Calu3 (cell line): ENCODE measurements at regions not wholly inside any gene's neighbourhood (a gene's known extent, or its start where the extent isn't known, plus 50 kb on each side); places are given as distances from the start of the nearest gene placed in this dataset.

Experiments used
- BruUV-seq: library from RNA; stranded (reverse); fragments of 400-500 nt; replicated peaks from 2 replicates; lab custom pipeline; 2021; lab: Mats Ljungman, UMichigan
- CTCF ChIA-PET: fragments of 300-600 bp; sonication (Branson Sonifier 250); formaldehyde crosslinking; loops from one replicate; lab custom pipeline; 2022; ENCODE audit warnings: antibody characterized with exemption; lab: Charles Lee
- DNase-seq: peaks from one replicate; pipeline ENCODE4 v3.0.0; 2022
- H3K27ac Mint-ChIP-seq: one replicate; pipeline ENCODE4 v1.8.0; 2022; ENCODE audit warnings: mixed read lengths; ENCODE audit not compliant: unreplicated experiment
- H3K27me3 Mint-ChIP-seq: one replicate; pipeline ENCODE4 v1.8.0; 2022; ENCODE audit warnings: mixed read lengths; ENCODE audit not compliant: unreplicated experiment
- H3K36me3 Mint-ChIP-seq: one replicate; pipeline ENCODE4 v1.8.0; 2022; ENCODE audit warnings: mild to moderate bottlenecking, moderate library complexity, mixed read lengths; ENCODE audit not compliant: insufficient read depth, unreplicated experiment
- H3K4me1 Mint-ChIP-seq: one replicate; pipeline ENCODE4 v1.8.0; 2022; ENCODE audit warnings: mild to moderate bottlenecking, low read depth, mixed read lengths; ENCODE audit not compliant: unreplicated experiment
- H3K4me3 Mint-ChIP-seq: one replicate; pipeline ENCODE4 v1.8.0; 2022; ENCODE audit warnings: mild to moderate bottlenecking, low read depth, moderate library complexity, mixed read lengths; ENCODE audit not compliant: unreplicated experiment
- H3K9me3 Mint-ChIP-seq: one replicate; pipeline ENCODE4 v1.8.0; 2022; ENCODE audit warnings: low read depth, mixed read lengths; ENCODE audit not compliant: unreplicated experiment
- CTCF ChIP-seq: fragments of 200-600 bp; IDR thresholded peaks from one replicate; pipeline ENCODE4 v1.8.0; 2022; ENCODE audit warnings: antibody characterized with exemption; ENCODE audit not compliant: unreplicated experiment
- intact Hi-C: fragments of 100-400 bp; cut with micrococcal nuclease; formaldehyde crosslinking; loops from one replicate; pipeline ENCODE4 v1.10.0; 2022; ENCODE audit not compliant: unreplicated experiment

DNA sequence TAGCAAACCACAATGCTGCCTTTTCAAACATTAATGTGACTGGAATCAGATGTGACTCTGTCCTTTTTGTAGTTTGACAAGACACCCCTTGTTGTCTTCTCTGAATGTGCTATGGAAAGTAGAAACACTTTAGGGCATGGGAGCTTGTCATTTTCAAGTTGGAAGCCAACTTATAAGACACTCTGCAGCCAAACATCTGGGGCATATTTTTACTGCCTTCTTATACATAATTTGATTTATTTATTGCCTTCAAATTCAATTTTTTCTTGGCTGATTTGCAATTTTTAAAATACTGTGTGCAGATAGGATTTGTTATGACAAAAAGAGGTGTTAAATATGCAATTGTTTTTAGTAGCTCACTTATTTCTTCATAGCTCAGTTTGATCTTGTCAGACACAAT, 1002.0 kb upstream of the PCDH7 start:
- TF ChIP-seq CTCF = no peak

DNA sequence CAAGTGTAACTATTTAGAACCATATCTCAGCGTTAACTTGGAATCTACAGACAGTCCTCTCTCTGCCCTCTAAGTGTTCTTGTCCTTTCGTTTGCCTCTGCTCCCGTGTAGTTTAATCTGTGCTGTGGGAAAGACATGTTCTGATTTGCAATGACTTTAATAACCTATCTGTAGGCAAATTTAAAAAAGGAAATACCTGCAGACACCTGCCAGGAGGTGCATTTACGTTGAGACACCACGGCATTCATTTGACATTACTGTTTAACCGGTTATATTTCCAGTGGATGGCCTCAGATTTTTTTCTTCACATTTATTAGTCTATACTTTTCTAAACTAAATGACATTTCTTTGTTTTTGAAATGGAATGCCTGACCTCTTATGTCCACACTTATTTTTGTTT, 997.9 kb upstream of the PCDH7 start:
- Mint-ChIP-seq H3K36me3 (no peaks in the 10 kb centered on the region), H3K4me1 (no peaks in the 10 kb centered on the region), H3K4me3 (no peak overlapping the region), H3K9me3 (peaks cover 2% of the 10 kb centered on the region), H3K27me3 (no peaks in the 10 kb centered on the region), H3K27ac (no peak overlapping the region)
- DNase-seq = no peak
- intact Hi-C loops = no loop called here
- no TSS peak for BruUV-seq
- TF ChIP-seq CTCF = no peak
- CTCF ChIA-PET = no interaction called here

More for the DNA sequence above, 1002.0 kb upstream of the PCDH7 start:
- Mint-ChIP-seq H3K4me1 (no peaks in the 10 kb centered on the region), H3K27me3 (no peaks in the 10 kb centered on the region), H3K36me3 (no peaks in the 10 kb centered on the region), H3K9me3 (peaks cover 2% of the 10 kb centered on the region), H3K4me3 (no peak overlapping the region), H3K27ac (no peak overlapping the region)
- intact Hi-C loops = no loop called here
- CTCF ChIA-PET = no interaction called here
- DNase-seq = no peak
- no TSS peak for BruUV-seq

DNA sequence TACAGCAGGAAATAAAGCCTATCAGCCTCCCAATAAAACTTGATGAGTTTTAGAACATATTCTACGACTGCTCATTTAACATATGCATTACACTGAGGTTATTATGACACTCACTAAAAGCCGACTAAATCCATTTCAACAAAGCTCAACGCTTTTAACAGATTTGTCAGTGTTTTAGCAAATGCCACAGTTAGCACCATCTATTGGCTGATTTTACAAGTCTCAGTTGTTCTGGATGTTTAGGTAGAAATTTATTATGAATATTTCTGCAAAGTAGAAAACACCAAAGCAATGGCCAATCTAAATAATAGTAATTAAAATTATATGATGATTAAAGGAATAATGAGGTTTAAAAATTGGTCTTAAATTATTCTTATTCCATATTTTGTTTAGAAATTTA, 993.2 kb upstream of the PCDH7 start:
- Mint-ChIP-seq H3K4me3 (no peak overlapping the region), H3K4me1 (no peaks in the 10 kb centered on the region), H3K27ac (no peak overlapping the region), H3K9me3 (peaks cover 3% of the 10 kb centered on the region), H3K36me3 (no peaks in the 10 kb centered on the region), H3K27me3 (no peaks in the 10 kb centered on the region)
- DNase-seq = no peak
- intact Hi-C loops = no loop called here
- TF ChIP-seq CTCF = no peak
- CTCF ChIA-PET = no interaction called here
- BruUV-seq = no TSS peak

- no TSS peak for BruUV-seq
- Mint-ChIP-seq H3K4me1 (no peaks in the 10 kb centered on the region), H3K36me3 (no peaks in the 10 kb centered on the region), H3K4me3 (no peak overlapping the region), H3K9me3 (no peaks in the 10 kb centered on the region), H3K27ac (no peak overlapping the region), H3K27me3 (no peaks in the 10 kb centered on the region)
- CTCF ChIA-PET = no interaction called here
- no peak for TF ChIP-seq CTCF
- intact Hi-C loops = no loop called here
- no peak for DNase-seq
Observed at GRCh38 chr4:29734343-29735213, 985.6 kb upstream of the PCDH7 start.
